ENCODE measurements at regions not wholly inside any gene's neighbourhood (a gene's known extent, or its start where the extent isn't known, plus 50 kb on each side); places are given as distances from the start of the nearest gene placed in this dataset.

GRCh38 chr2:107091163-107091864 lies 205.3 kb upstream of the ST6GAL2 start:
- H3K4me3 ChIP-seq (ENCODE audit: low read depth, low read length) = no peak overlapping the region
- TF ChIP-seq CTCF (IDR thresholded peaks at IDR 0.05; ENCODE audit: borderline replicate concordance, insufficient read depth, low read depth, low read length) = no peak

GRCh38 chr2:107093426-107093957 lies 207.5 kb upstream of the ST6GAL2 start:
- no peak overlapping the region for H3K4me3 ChIP-seq (ENCODE audit: low read depth, low read length)
- TF ChIP-seq CTCF (IDR thresholded peaks at IDR 0.05; ENCODE audit: borderline replicate concordance, insufficient read depth, low read depth, low read length) = no peak

- no peak for TF ChIP-seq CTCF (IDR thresholded peaks at IDR 0.05; ENCODE audit: borderline replicate concordance, insufficient read depth, low read depth, low read length)
- H3K4me3 ChIP-seq (ENCODE audit: low read depth, low read length) = no peak overlapping the region
These were observed 208.6 kb upstream of the ST6GAL2 start for GRCh38 chr2:107094450-107094986.

- TF ChIP-seq CTCF (IDR thresholded peaks at IDR 0.05; ENCODE audit: borderline replicate concordance, insufficient read depth, low read depth, low read length) = no peak
- no peak overlapping the region for H3K4me3 ChIP-seq (ENCODE audit: low read depth, low read length)
These were observed 216.2 kb upstream of the ST6GAL2 start for GRCh38 chr2:107102176-107102575.

GRCh38 chr2:107107351-107107750 lies 221.4 kb upstream of the ST6GAL2 start:
- H3K4me3 ChIP-seq (ENCODE audit: low read depth, low read length) = no peak overlapping the region
- no peak for TF ChIP-seq CTCF (IDR thresholded peaks at IDR 0.05; ENCODE audit: borderline replicate concordance, insufficient read depth, low read depth, low read length)

GRCh38 chr2:107108556-107108955 lies 222.6 kb upstream of the ST6GAL2 start:
- TF ChIP-seq CTCF (IDR thresholded peaks at IDR 0.05; ENCODE audit: borderline replicate concordance, insufficient read depth, low read depth, low read length) = no peak
- no peak overlapping the region for H3K4me3 ChIP-seq (ENCODE audit: low read depth, low read length)

- no peak for TF ChIP-seq CTCF (IDR thresholded peaks at IDR 0.05; ENCODE audit: borderline replicate concordance, insufficient read depth, low read depth, low read length)
- no peak overlapping the region for H3K4me3 ChIP-seq (ENCODE audit: low read depth, low read length)
These were observed 225.7 kb upstream of the ST6GAL2 start for GRCh38 chr2:107111623-107112022.

All from GM12875 (cell line).